GM12878 (cell line): ENCODE measurements at regions not wholly inside any gene's neighbourhood (a gene's known extent, or its start where the extent isn't known, plus 50 kb on each side); places are given as distances from the start of the nearest gene placed in this dataset.

ENCODE experiments used
- ATAC-seq: fragments of 200-7000 bp; cut with Tn5 transposase; 3 replicates; pipeline ENCODE4 v1.9.1; 2020; ENCODE audit warnings: mild to moderate bottlenecking, moderate library complexity
- BruUV-seq: library from RNA; stranded (reverse); fragments of 400-500 nt; replicated peaks from 2 replicates; lab custom pipeline; 2021; lab: Mats Ljungman, UMichigan
- CTCF ChIA-PET: fragments of 300-600 bp; sonication (Branson Sonifier 250); formaldehyde crosslinking; extraction: SDS; loops from one replicate; lab custom pipeline; 2021; ENCODE audit warnings: inconsistent platforms; lab: Yijun Ruan, JAX
- POLR2A ChIA-PET: fragments of 350-600 bp; formaldehyde crosslinking; extraction: SDS; loops from one replicate; lab custom pipeline; 2021; ENCODE audit warnings: inconsistent platforms; lab: Charles Lee
- RAD21 ChIA-PET: fragments of 300-600 bp; sonication (Branson Sonifier 250); formaldehyde crosslinking; loops from one replicate; lab custom pipeline; 2023; ENCODE audit warnings: antibody characterized with exemption; ENCODE audit not compliant: unreplicated experiment; lab: Charles Lee
- SMC1A ChIA-PET: fragments of 300-600 bp; sonication (Branson Sonifier 250); formaldehyde crosslinking; loops from one replicate; lab custom pipeline; 2023; ENCODE audit not compliant: unreplicated experiment, uncharacterized antibody; lab: Charles Lee
- DNase-seq: peaks from one replicate; pipeline ENCODE4 v3.0.0-alpha.2; 2011; ENCODE audit warnings: low read depth, low spot score
- FAIRE-seq: peaks from 3 replicates; lab custom pipeline; 2011; peaks lifted over from hg19 to GRCh38; lab: Jason Lieb, UNC
- H2AFZ ChIP-seq: 2 replicates; pipeline ENCODE4 v1.6.0; 2011; ENCODE audit warnings: low read depth, low read length, control low read depth; ENCODE audit not compliant: control insufficient read depth
- H3K27ac ChIP-seq: 2 replicates; pipeline ENCODE4 v1.5.1; 2011; ENCODE audit warnings: control low read depth; ENCODE audit not compliant: control insufficient read depth, insufficient read depth
- H3K27me3 ChIP-seq, 2 experiments: replicated peaks in 1 of 2; 2 replicates each; pipeline versions ENCODE4 v1.6.0 to v1.6.1; 2011; ENCODE audit warnings: low read length in 1 of 2; ENCODE audit not compliant: control insufficient read depth in 2 of 2, insufficient read depth in 2 of 2
- H3K36me3 ChIP-seq, 2 experiments: 2 replicates each; pipeline ENCODE4 v1.5.1; 2011; ENCODE audit warnings: low read length in 1 of 2; ENCODE audit not compliant: control insufficient read depth in 2 of 2, insufficient read depth in 2 of 2
- H3K4me1 ChIP-seq: 2 replicates; pipeline ENCODE4 v1.6.1; 2011; ENCODE audit warnings: mild to moderate bottlenecking, low read length, moderate library complexity, mixed read lengths; ENCODE audit not compliant: control insufficient read depth, insufficient read depth
- H3K4me2 ChIP-seq: 2 replicates; pipeline ENCODE4 v1.6.0; 2011; ENCODE audit warnings: control low read depth; ENCODE audit not compliant: control insufficient read depth, insufficient read depth
- H3K4me3 ChIP-seq: fragments of 200-600 bp; sonication (generic); 2 replicates; pipeline ENCODE4 v1.5.1; 2016
- H3K79me2 ChIP-seq: 2 replicates; pipeline ENCODE4 v1.6.0; 2011; ENCODE audit warnings: low read length; ENCODE audit not compliant: control insufficient read depth, insufficient read depth
- H3K9ac ChIP-seq: 2 replicates; pipeline ENCODE4 v1.8.0; 2011; ENCODE audit warnings: low read length, control low read depth, mixed read lengths; ENCODE audit not compliant: control insufficient read depth, insufficient read depth
- H3K9me3 ChIP-seq: replicated peaks from 3 replicates; pipeline ENCODE4 v1.5.1; 2011; ENCODE audit warnings: mild to moderate bottlenecking, low read length; ENCODE audit not compliant: control insufficient read depth, insufficient read depth
- H4K20me1 ChIP-seq: 2 replicates; pipeline ENCODE4 v1.6.0; 2011; ENCODE audit not compliant: control insufficient read depth, insufficient read depth
- CBFB ChIP-seq: IDR thresholded peaks from 2 replicates; pipeline ENCODE4 v1.6.1; 2016; ENCODE audit warnings: antibody characterized with exemption, low read depth
- EGR1 ChIP-seq, 2 experiments: IDR thresholded peaks; 1 replicate in 1 of 2; 2 replicates in 1 of 2; pipeline ENCODE4 v1.6.1; 2011 to 2012; ENCODE audit warnings: low read depth in 2 of 2, low read length in 2 of 2, borderline replicate concordance in 1 of 2, mild to moderate bottlenecking in 1 of 2, moderate library complexity in 1 of 2
- IKZF2 ChIP-seq, 2 experiments: fragments of 450-650 bp; IDR thresholded peaks; 2 replicates each; pipeline ENCODE4 v1.6.1; 2017; ENCODE audit warnings: mild to moderate bottlenecking in 2 of 2, moderate library complexity in 2 of 2
- MXI1 ChIP-seq: fragments of 150-350 bp; IDR thresholded peaks from 2 replicates; pipeline ENCODE4 v1.6.1; 2011; ENCODE audit warnings: low read depth, mild to moderate bottlenecking, inconsistent platforms, low read length, improper control_type of control experiment
- SMC3 ChIP-seq: IDR thresholded peaks from 2 replicates; pipeline ENCODE4 v1.6.1; 2011; ENCODE audit warnings: low read length, improper control_type of control experiment, borderline replicate concordance
- SRF ChIP-seq, 2 experiments: IDR thresholded peaks; 2 replicates each; pipeline ENCODE4 v1.6.1; 2011; ENCODE audit warnings: low read depth in 2 of 2, low read length in 2 of 2, mild to moderate bottlenecking in 1 of 2, moderate library complexity in 1 of 2
- YBX1 ChIP-seq: fragments of 450-650 bp; IDR thresholded peaks from 2 replicates; pipeline ENCODE4 v1.6.1; 2016; ENCODE audit warnings: antibody characterized with exemption
- ZNF384 ChIP-seq: IDR thresholded peaks from 2 replicates; pipeline ENCODE4 v1.6.1; 2012; ENCODE audit warnings: low read depth, mild to moderate bottlenecking, low read length, improper control_type of control experiment, borderline replicate concordance
- WGBS: methylation state at CpG from one replicate; pipeline ENCODE4 v1.1.6; 2016; ENCODE audit warnings: low lambda C conversion rate; ENCODE audit not compliant: insufficient replicate concordance, insufficient coverage; ENCODE audit errors: missing lambda C conversion rate; 5-methylcytosine and 5-hydroxymethylcytosine counted together
- in situ Hi-C: fragments of 300-500 bp; cut with MboI; formaldehyde crosslinking; loops from 9 replicates; pipeline ENCODE4 v1.14.3; 2018; ENCODE audit warnings: mixed read lengths
- intact Hi-C: fragments of 100-400 bp; cut with micrococcal nuclease; formaldehyde crosslinking; loops from one replicate; pipeline ENCODE4 v1.14.2; 2022; ENCODE audit not compliant: unreplicated experiment
- TF ChIP-seq, protein P1 (sequence below): IDR thresholded peaks from 2 replicates; pipeline ENCODE4 v1.6.1; 2012; ENCODE audit warnings: improper control_type of control experiment, low read depth, low read length; ENCODE audit not compliant: insufficient replicate concordance
- TF ChIP-seq, protein P2 (sequence below): fragments of 150-350 bp; IDR thresholded peaks from 2 replicates; pipeline ENCODE4 v1.6.1; 2014; ENCODE audit warnings: mild to moderate bottlenecking, low read depth, low read length
- TF ChIP-seq, protein P3 (sequence below): IDR thresholded peaks from 2 replicates; pipeline ENCODE4 v1.6.1; 2011; ENCODE audit warnings: borderline replicate concordance, low read depth, mild to moderate bottlenecking, moderate library complexity, mixed read lengths, low read length; ENCODE audit not compliant: insufficient read depth; ENCODE audit errors: extremely low read length
- TF ChIP-seq, protein P4 (sequence below): IDR thresholded peaks from 2 replicates; pipeline ENCODE4 v1.6.1; 2012; ENCODE audit warnings: low read depth, low read length, improper control_type of control experiment

DNA sequence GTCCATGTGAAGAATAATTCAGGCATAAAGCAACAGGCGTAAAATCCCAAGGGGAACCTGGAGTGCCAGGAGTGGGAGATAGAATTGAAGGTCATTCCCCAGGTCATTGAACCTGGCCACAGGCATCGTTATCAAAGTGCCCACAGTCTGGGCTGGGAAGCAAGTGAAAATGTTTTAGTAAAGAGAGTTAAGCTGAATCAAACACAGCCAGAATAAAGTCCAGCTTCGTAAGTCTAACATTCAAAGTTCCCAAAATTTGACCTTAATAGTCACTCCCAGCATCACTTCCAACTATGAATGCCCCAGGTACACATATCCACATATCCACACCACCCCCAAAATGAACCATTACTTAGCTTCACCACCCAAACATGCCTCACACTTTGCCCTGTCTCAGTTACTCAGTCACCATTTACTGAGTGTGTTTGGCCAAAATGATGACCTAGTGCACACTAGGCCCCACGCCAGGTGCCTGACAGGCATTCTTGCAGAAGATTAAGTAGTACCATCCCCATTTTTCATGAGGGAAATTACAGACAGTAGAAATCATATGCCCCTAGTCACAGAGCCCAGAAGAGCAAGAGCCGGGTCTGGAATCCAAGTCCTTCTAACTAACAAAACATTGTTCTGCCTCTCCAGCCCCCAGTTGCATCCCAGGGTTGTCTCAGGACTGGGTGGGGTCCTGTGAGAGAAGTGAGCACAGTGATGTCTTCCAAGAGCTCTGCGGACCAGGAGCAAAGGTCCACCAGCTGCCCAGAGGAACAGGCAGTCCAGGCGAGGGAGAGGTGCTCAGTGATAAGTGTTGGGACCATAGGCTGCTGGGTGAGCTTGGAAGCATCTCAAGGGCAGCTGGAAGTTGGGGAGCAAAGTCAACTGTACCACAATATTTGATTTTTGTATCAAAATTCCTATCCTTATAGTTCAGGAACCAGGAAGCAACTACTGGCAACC, 65.2 kb upstream of the MYCN start:
- ChIA-PET RAD21 (no interaction called here), CTCF (no interaction called here)

More for the DNA sequence above, 65.2 kb upstream of the MYCN start:
- Histone ChIP-seq H3K27ac (no peak overlapping the region), H3K4me2 (no peak overlapping the region), H3K4me3 (no peak overlapping the region), H3K79me2 (no peaks in the 10 kb centered on the region), H4K20me1 (no peaks in the 10 kb centered on the region), H2AFZ (no peak overlapping the region), H3K36me3 (no peaks in the 10 kb centered on the region), H3K4me1 (no peaks in the 10 kb centered on the region), H3K27me3 (no peaks in the 10 kb centered on the region), H3K9me3 (no peaks in the 10 kb centered on the region), H3K9ac (no peak overlapping the region)
- TF ChIP-seq MXI1, result no peak
- no peak for TF ChIP-seq SRF (IDR thresholded peaks at IDR 0.05; ENCODE audit: low read depth in 2 of 2, low read length in 2 of 2)
- TF ChIP-seq IKZF2 (IDR thresholded peaks at IDR 0.05), result no peak
- no peak for TF ChIP-seq CBFB
- TF ChIP-seq YBX1, result no peak
- no peak for TF ChIP-seq SMC3
- TF ChIP-seq, protein P1, sequence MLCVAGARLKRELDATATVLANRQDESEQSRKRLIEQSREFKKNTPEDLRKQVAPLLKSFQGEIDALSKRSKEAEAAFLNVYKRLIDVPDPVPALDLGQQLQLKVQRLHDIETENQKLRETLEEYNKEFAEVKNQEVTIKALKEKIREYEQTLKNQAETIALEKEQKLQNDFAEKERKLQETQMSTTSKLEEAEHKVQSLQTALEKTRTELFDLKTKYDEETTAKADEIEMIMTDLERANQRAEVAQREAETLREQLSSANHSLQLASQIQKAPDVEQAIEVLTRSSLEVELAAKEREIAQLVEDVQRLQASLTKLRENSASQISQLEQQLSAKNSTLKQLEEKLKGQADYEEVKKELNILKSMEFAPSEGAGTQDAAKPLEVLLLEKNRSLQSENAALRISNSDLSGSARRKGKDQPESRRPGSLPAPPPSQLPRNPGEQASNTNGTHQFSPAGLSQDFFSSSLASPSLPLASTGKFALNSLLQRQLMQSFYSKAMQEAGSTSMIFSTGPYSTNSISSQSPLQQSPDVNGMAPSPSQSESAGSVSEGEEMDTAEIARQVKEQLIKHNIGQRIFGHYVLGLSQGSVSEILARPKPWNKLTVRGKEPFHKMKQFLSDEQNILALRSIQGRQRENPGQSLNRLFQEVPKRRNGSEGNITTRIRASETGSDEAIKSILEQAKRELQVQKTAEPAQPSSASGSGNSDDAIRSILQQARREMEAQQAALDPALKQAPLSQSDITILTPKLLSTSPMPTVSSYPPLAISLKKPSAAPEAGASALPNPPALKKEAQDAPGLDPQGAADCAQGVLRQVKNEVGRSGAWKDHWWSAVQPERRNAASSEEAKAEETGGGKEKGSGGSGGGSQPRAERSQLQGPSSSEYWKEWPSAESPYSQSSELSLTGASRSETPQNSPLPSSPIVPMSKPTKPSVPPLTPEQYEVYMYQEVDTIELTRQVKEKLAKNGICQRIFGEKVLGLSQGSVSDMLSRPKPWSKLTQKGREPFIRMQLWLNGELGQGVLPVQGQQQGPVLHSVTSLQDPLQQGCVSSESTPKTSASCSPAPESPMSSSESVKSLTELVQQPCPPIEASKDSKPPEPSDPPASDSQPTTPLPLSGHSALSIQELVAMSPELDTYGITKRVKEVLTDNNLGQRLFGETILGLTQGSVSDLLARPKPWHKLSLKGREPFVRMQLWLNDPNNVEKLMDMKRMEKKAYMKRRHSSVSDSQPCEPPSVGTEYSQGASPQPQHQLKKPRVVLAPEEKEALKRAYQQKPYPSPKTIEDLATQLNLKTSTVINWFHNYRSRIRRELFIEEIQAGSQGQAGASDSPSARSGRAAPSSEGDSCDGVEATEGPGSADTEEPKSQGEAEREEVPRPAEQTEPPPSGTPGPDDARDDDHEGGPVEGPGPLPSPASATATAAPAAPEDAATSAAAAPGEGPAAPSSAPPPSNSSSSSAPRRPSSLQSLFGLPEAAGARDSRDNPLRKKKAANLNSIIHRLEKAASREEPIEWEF, result no peak
- no peak for TF ChIP-seq EGR1 (IDR thresholded peaks at IDR 0.05; ENCODE audit: borderline replicate concordance in 1 of 2, low read depth in 2 of 2, low read length in 2 of 2)
- TF ChIP-seq, protein P2, sequence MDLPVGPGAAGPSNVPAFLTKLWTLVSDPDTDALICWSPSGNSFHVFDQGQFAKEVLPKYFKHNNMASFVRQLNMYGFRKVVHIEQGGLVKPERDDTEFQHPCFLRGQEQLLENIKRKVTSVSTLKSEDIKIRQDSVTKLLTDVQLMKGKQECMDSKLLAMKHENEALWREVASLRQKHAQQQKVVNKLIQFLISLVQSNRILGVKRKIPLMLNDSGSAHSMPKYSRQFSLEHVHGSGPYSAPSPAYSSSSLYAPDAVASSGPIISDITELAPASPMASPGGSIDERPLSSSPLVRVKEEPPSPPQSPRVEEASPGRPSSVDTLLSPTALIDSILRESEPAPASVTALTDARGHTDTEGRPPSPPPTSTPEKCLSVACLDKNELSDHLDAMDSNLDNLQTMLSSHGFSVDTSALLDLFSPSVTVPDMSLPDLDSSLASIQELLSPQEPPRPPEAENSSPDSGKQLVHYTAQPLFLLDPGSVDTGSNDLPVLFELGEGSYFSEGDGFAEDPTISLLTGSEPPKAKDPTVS, result no peak
- no peak for TF ChIP-seq ZNF384
- TF ChIP-seq, protein P3, sequence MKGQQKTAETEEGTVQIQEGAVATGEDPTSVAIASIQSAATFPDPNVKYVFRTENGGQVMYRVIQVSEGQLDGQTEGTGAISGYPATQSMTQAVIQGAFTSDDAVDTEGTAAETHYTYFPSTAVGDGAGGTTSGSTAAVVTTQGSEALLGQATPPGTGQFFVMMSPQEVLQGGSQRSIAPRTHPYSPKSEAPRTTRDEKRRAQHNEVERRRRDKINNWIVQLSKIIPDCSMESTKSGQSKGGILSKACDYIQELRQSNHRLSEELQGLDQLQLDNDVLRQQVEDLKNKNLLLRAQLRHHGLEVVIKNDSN, result no peak
- TF ChIP-seq, protein P4, sequence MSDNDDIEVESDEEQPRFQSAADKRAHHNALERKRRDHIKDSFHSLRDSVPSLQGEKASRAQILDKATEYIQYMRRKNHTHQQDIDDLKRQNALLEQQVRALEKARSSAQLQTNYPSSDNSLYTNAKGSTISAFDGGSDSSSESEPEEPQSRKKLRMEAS, result no peak
- in situ Hi-C loops (no loop called here), intact Hi-C loops (no loop called here)
- ChIA-PET SMC1A (interaction anchor here (0.9 kb wide), 1 partner anchor 15 kb away, joined by 3 read pairs; no protein-coding TSS in a partner anchor), POLR2A (no interaction called here)
- WGBS, result 13% methylated on average over 7 of the region's 7 CpGs
- DNase-seq (no peak), ATAC-seq (no peak), FAIRE-seq (no peak)
- BruUV-seq, result no TSS peak
